NB4 (cell line): ENCODE measurements at regions not wholly inside any gene's neighbourhood (a gene's known extent, or its start where the extent isn't known, plus 50 kb on each side); places are given as distances from the start of the nearest gene placed in this dataset.

Source experiments
- CTCF ChIP-seq: IDR thresholded peaks from one replicate; pipeline ENCODE4 v1.5.1; 2012; ENCODE audit warnings: low read depth, low read length
- MAX ChIP-seq: IDR thresholded peaks from 2 replicates; pipeline ENCODE4 v1.6.1; 2011; ENCODE audit warnings: low read depth, low read length
- MYC ChIP-seq: IDR thresholded peaks from 2 replicates; pipeline ENCODE4 v1.6.1; 2011; ENCODE audit warnings: low read depth, low read length
- POLR2A ChIP-seq: IDR thresholded peaks from 2 replicates; pipeline ENCODE4 v1.6.1; 2011; ENCODE audit warnings: mild to moderate bottlenecking; ENCODE audit not compliant: insufficient read length; ENCODE audit errors: extremely low read depth

GRCh38 chr2:52390651-52391050, 1358.7 kb upstream of the NRXN1 start:
- TF ChIP-seq CTCF (no peak), MAX (no peak), MYC (no peak), POLR2A (no peak)
